Liver (tissue), 8 donors: ENCODE measurements at regions not wholly inside any gene's neighbourhood (a gene's known extent, or its start where the extent isn't known, plus 50 kb on each side); places are given as distances from the start of the nearest gene placed in this dataset.

Experiments
- DNase-seq: peaks from one replicate; pipeline ENCODE4 v3.0.0-alpha.2; 2017; ENCODE audit warnings: low spot score
- H3K27ac ChIP-seq, 2 donors: one replicate each; pipeline ENCODE4 v1.7.0; 2013; ENCODE audit warnings: inconsistent platforms in 2 of 2, low read length in 2 of 2, control low read depth in 1 of 2, low read depth in 1 of 2, mild to moderate bottlenecking in 1 of 2
- H3K27me3 ChIP-seq, 4 donors: one replicate each; pipeline versions ENCODE4 v1.6.1 to v1.7.0; 2013; ENCODE audit warnings: low read length in 3 of 4, inconsistent platforms in 1 of 4, mild to moderate bottlenecking in 1 of 4, moderate library complexity in 1 of 4; ENCODE audit not compliant: control insufficient read depth in 4 of 4, insufficient read depth in 4 of 4
- H3K36me3 ChIP-seq, 4 donors: one replicate each; pipeline versions ENCODE4 v1.6.1 to v1.7.0; 2013; ENCODE audit warnings: low read length in 3 of 4, mild to moderate bottlenecking in 3 of 4, low read depth in 1 of 4, moderate library complexity in 1 of 4; ENCODE audit not compliant: control insufficient read depth in 4 of 4, insufficient read depth in 3 of 4
- H3K4me1 ChIP-seq, 4 donors: one replicate each; pipeline versions ENCODE4 v1.6.1 to v1.7.0; 2013; ENCODE audit warnings: low read length in 3 of 4, mild to moderate bottlenecking in 3 of 4, moderate library complexity in 1 of 4; ENCODE audit not compliant: control insufficient read depth in 4 of 4, insufficient read depth in 4 of 4
- H3K4me3 ChIP-seq, 3 donors: one replicate each; pipeline versions ENCODE4 v1.6.1 to v1.7.0; 2013; ENCODE audit warnings: low read length in 3 of 3, control low read depth in 1 of 3, low read depth in 1 of 3, mild to moderate bottlenecking in 1 of 3
- H3K9ac ChIP-seq, 2 donors: one replicate each; pipeline ENCODE4 v1.7.0; 2013; ENCODE audit warnings: low read length in 2 of 2, mild to moderate bottlenecking in 2 of 2, moderate library complexity in 2 of 2, control low read depth in 1 of 2, low read depth in 1 of 2
- H3K9me3 ChIP-seq, 4 donors: one replicate each; pipeline versions ENCODE4 v1.6.1 to v1.7.0; 2013; ENCODE audit warnings: low read length in 3 of 4; ENCODE audit not compliant: control insufficient read depth in 4 of 4
- ATF3 ChIP-seq: IDR thresholded peaks from 2 replicates; pipeline ENCODE4 v1.6.1; 2016; ENCODE audit warnings: antibody characterized with exemption
- CTCF ChIP-seq: fragments of 150-350 bp; IDR thresholded peaks from 2 replicates; pipeline ENCODE4 v1.5.1; 2017; ENCODE audit warnings: improper control_type of control experiment, low read depth, low read length; ENCODE audit not compliant: missing input control
- EGR1 ChIP-seq, 2 donors: IDR thresholded peaks; 2 replicates each; pipeline ENCODE4 v1.6.1; 2016 to 2018; ENCODE audit warnings: antibody characterized with exemption in 2 of 2, low read depth in 2 of 2
- FOXA1 ChIP-seq: IDR thresholded peaks from 2 replicates; pipeline ENCODE4 v1.6.1; 2016; ENCODE audit warnings: antibody characterized with exemption
- FOXA2 ChIP-seq: IDR thresholded peaks from 2 replicates; pipeline ENCODE4 v1.6.1; 2016; ENCODE audit warnings: antibody characterized with exemption
- GABPA ChIP-seq, 2 donors: IDR thresholded peaks in 1 of 2; conservative IDR thresholded peaks in 1 of 2; 2 replicates each; pipeline ENCODE4 v1.6.1; 2016; ENCODE audit warnings: antibody characterized with exemption in 2 of 2, mild to moderate bottlenecking in 1 of 2, moderate library complexity in 1 of 2
- HNF4A ChIP-seq, 2 donors: conservative IDR thresholded peaks; 2 replicates each; pipeline ENCODE4 v1.6.1; 2016; ENCODE audit warnings: antibody characterized with exemption in 2 of 2, mild to moderate bottlenecking in 2 of 2
- HNF4G ChIP-seq: IDR thresholded peaks from 2 replicates; pipeline ENCODE4 v1.6.1; 2016; ENCODE audit warnings: antibody characterized with exemption
- JUND ChIP-seq, 2 donors: IDR thresholded peaks; 2 replicates each; pipeline ENCODE4 v1.6.1; 2016; ENCODE audit warnings: antibody characterized with exemption in 2 of 2
- MAX ChIP-seq: IDR thresholded peaks from 2 replicates; pipeline ENCODE4 v1.6.1; 2016; ENCODE audit warnings: antibody characterized with exemption
- NR2F2 ChIP-seq: IDR thresholded peaks from 2 replicates; pipeline ENCODE4 v1.6.1; 2016; ENCODE audit warnings: antibody characterized with exemption
- RAD21 ChIP-seq, 2 donors: IDR thresholded peaks; 2 replicates each; pipeline ENCODE4 v1.6.1; 2016; ENCODE audit warnings: antibody characterized with exemption in 2 of 2, mild to moderate bottlenecking in 2 of 2
- REST ChIP-seq: IDR thresholded peaks from 2 replicates; pipeline ENCODE4 v1.6.1; 2016; ENCODE audit warnings: antibody characterized with exemption, mild to moderate bottlenecking
- RXRA ChIP-seq, 2 donors: IDR thresholded peaks; 2 replicates each; pipeline ENCODE4 v1.6.1; 2017 to 2018; ENCODE audit warnings: antibody characterized with exemption in 2 of 2, mild to moderate bottlenecking in 1 of 2
- SP1 ChIP-seq: IDR thresholded peaks from 2 replicates; pipeline ENCODE4 v1.6.1; 2018; ENCODE audit warnings: antibody characterized with exemption, mild to moderate bottlenecking
- TAF1 ChIP-seq: conservative IDR thresholded peaks from 2 replicates; pipeline ENCODE4 v1.6.1; 2016; ENCODE audit warnings: antibody characterized with exemption, mild to moderate bottlenecking
- YY1 ChIP-seq: IDR thresholded peaks from 2 replicates; pipeline ENCODE4 v1.6.1; 2016; ENCODE audit warnings: antibody characterized with exemption, mild to moderate bottlenecking
- ZBTB33 ChIP-seq: IDR thresholded peaks from 2 replicates; pipeline ENCODE4 v1.6.1; 2016; ENCODE audit warnings: antibody characterized with exemption
- WGBS: extraction: QIAGEN DNeasy Blood & Tissue Kit; methylation state at CpG from one replicate; pipeline ENCODE4 v1.1.7; 2013; 5-methylcytosine and 5-hydroxymethylcytosine counted together
- donor health status: healthy.
- donor health status: healthy.
- donor health status: healthy.
- donor health status: healthy.
- donor health status: healthy.

GRCh38 chr9:118269623-118270022 is 565.4 kb downstream of the TLR4 start:
- no peak for TF ChIP-seq FOXA2
- TF ChIP-seq NR2F2 = peak; percentile 24
- TF ChIP-seq SP1 = no peak
- TF ChIP-seq ATF3 = no peak
- TF ChIP-seq HNF4G = no peak
- TF ChIP-seq ZBTB33 = no peak
- no peak for TF ChIP-seq HNF4A (conservative IDR thresholded peaks at IDR 0.05)
- no peak for TF ChIP-seq TAF1
- TF ChIP-seq CTCF = no peak
- Histone ChIP-seq H3K4me1 (no peaks in the 10 kb centered on the region), H3K36me3 (no peaks in the 10 kb centered on the region), H3K27me3 (no peaks in the 10 kb centered on the region), H3K4me3 (no peak overlapping the region), H3K27ac (no peak overlapping the region), H3K9ac (no peak overlapping the region), H3K9me3 (no peaks in the 10 kb centered on the region)
- DNase-seq = no peak
- 56% methylated on average over 3 of the region's 3 CpGs for WGBS

GRCh38 chr9:118271331-118271730 is 567.1 kb downstream of the TLR4 start:
- Histone ChIP-seq H3K9ac (no peak overlapping the region), H3K4me3 (no peak overlapping the region), H3K27me3 (no peaks in the 10 kb centered on the region), H3K27ac (no peak overlapping the region), H3K36me3 (no peaks in the 10 kb centered on the region), H3K4me1 (no peaks in the 10 kb centered on the region), H3K9me3 (no peaks in the 10 kb centered on the region)
- WGBS = 67% methylated on average over 3 of the region's 3 CpGs
- DNase-seq = no peak
- TF ChIP-seq CTCF (no peak), HNF4G (no peak), YY1 (no peak), NR2F2 (no peak), RAD21 (IDR thresholded peaks at IDR 0.05) (no peak), HNF4A (conservative IDR thresholded peaks at IDR 0.05) (no peak), ZBTB33 (no peak), MAX (no peak), GABPA (IDR thresholded peaks at IDR 0.05 in 1 of 2, conservative IDR thresholded peaks at IDR 0.05 in 1 of 2) (no peak), EGR1 (IDR thresholded peaks at IDR 0.05; ENCODE audit: low read depth in 2 of 2) (no peak), JUND (IDR thresholded peaks at IDR 0.05) (no peak), RXRA (IDR thresholded peaks at IDR 0.05) (no peak), FOXA2 (no peak), REST (no peak), FOXA1 (no peak), SP1 (no peak), TAF1 (no peak), ATF3 (no peak)
